B cell (primary cell): ENCODE measurements at regions not wholly inside any gene's neighbourhood (a gene's known extent, or its start where the extent isn't known, plus 50 kb on each side); places are given as distances from the start of the nearest gene placed in this dataset.

ENCODE experiments used
- ATAC-seq: fragments of 200-7000 bp; cut with Tn5 transposase; one replicate; pipeline ENCODE4 v1.10.0; 2021; ENCODE audit warnings: low read depth, mild to moderate bottlenecking, moderate number of reproducible peaks, moderate library complexity
- CTCF ChIA-PET: fragments of 350-600 bp; sonication (Branson Sonifier 250); formaldehyde crosslinking; loops from one replicate; lab custom pipeline; 2021; ENCODE audit warnings: antibody characterized with exemption, inconsistent platforms; lab: Charles Lee
- POLR2A ChIA-PET: fragments of 350-600 bp; sonication (Branson Sonifier 250); formaldehyde crosslinking; loops from one replicate; lab custom pipeline; 2021; ENCODE audit warnings: antibody characterized with exemption; lab: Charles Lee
- DNase-seq: peaks from one replicate; pipeline ENCODE4 v3.0.0; 2013
- H2AFZ ChIP-seq: 2 replicates; pipeline ENCODE4 v1.6.1; 2012; ENCODE audit warnings: mild to moderate bottlenecking, low read depth, low read length; ENCODE audit not compliant: insufficient read depth, poor library complexity, severe bottlenecking
- H3K27ac ChIP-seq, 2 donors: 1 replicate in 1 of 2; 2 replicates in 1 of 2; pipeline ENCODE4 v1.5.1; 2012 to 2013; ENCODE audit warnings: low read length in 2 of 2, mild to moderate bottlenecking in 2 of 2, moderate library complexity in 1 of 2
- H3K27me3 ChIP-seq, 4 experiments: fragments of 200-600 bp in 1 of 4; sonication (generic) in 1 of 4; replicated peaks in 1 of 4; 1 replicate in 2 of 4; 2 replicates in 2 of 4; pipeline versions ENCODE4 v1.6.1 to v1.7.0; 2013 to 2016; ENCODE audit warnings: low read length in 3 of 4, mild to moderate bottlenecking in 2 of 4, mixed read lengths in 1 of 4, moderate library complexity in 1 of 4; ENCODE audit not compliant: insufficient read depth in 4 of 4, control insufficient read depth in 3 of 4; ENCODE audit errors: control extremely low read depth in 1 of 4
- H3K36me3 ChIP-seq, 2 experiments: replicated peaks in 1 of 2; 1 replicate in 1 of 2; 2 replicates in 1 of 2; pipeline versions ENCODE4 v1.6.1 to v1.7.1; 2013; ENCODE audit warnings: low read length in 1 of 2; ENCODE audit not compliant: insufficient read depth in 2 of 2, control insufficient read depth in 1 of 2; ENCODE audit errors: control extremely low read depth in 1 of 2, extremely low read depth in 1 of 2
- H3K4me1 ChIP-seq, 2 donors: fragments of 200-600 bp in 1 of 2; sonication (generic) in 1 of 2; 1 replicate in 1 of 2; 2 replicates in 1 of 2; pipeline versions ENCODE4 v1.5.1 to v1.6.1; 2013 to 2017; ENCODE audit warnings: low read length in 2 of 2; ENCODE audit not compliant: control insufficient read depth in 2 of 2, insufficient read depth in 2 of 2
- H3K4me2 ChIP-seq: replicated peaks from 2 replicates; pipeline ENCODE3; 2012; ENCODE audit warnings: mild to moderate bottlenecking, low read depth, low read length; ENCODE audit not compliant: poor library complexity, severe bottlenecking
- H3K4me3 ChIP-seq, 5 experiments: fragments of 200-600 bp in 1 of 5; sonication (generic) in 1 of 5; 1 replicate in 3 of 5; 2 replicates in 2 of 5; pipeline versions ENCODE4 v1.5.1 to v1.7.0; 2011 to 2016; ENCODE audit warnings: low read length in 4 of 5, mild to moderate bottlenecking in 4 of 5, low read depth in 2 of 5, control low read depth in 1 of 5, moderate library complexity in 1 of 5; ENCODE audit not compliant: insufficient read depth in 1 of 5; ENCODE audit errors: control extremely low read depth in 1 of 5, extremely low read depth in 1 of 5
- H3K79me2 ChIP-seq: fragments of 200-600 bp; sonication (generic); one replicate; pipeline ENCODE4 v1.6.0; 2016; ENCODE audit warnings: low read length; ENCODE audit not compliant: control insufficient read depth, insufficient read depth
- H3K9ac ChIP-seq: fragments of 200-600 bp; sonication (generic); 2 replicates; pipeline ENCODE4 v1.6.1; 2017; ENCODE audit warnings: mild to moderate bottlenecking, low read length, moderate library complexity
- H3K9me3 ChIP-seq, 3 donors: one replicate each; pipeline versions ENCODE4 v1.6.1 to v1.7.1; 2013; ENCODE audit warnings: low read length in 2 of 3; ENCODE audit not compliant: control insufficient read depth in 2 of 3, insufficient read depth in 1 of 3; ENCODE audit errors: control extremely low read depth in 1 of 3
- H4K20me1 ChIP-seq: 2 replicates; pipeline ENCODE4 v1.6.0; 2012; ENCODE audit warnings: mild to moderate bottlenecking, low read length; ENCODE audit not compliant: insufficient read depth, control insufficient read depth, poor library complexity, severe bottlenecking
- H3K27ac Mint-ChIP-seq: one replicate; pipeline ENCODE4 v1.8.0; 2021; ENCODE audit warnings: mixed read lengths
- H3K27me3 Mint-ChIP-seq: one replicate; pipeline ENCODE4 v1.8.0; 2021; ENCODE audit warnings: mixed read lengths
- H3K4me1 Mint-ChIP-seq: one replicate; pipeline ENCODE4 v1.8.0; 2021; ENCODE audit warnings: mixed read lengths
- H3K4me3 Mint-ChIP-seq: one replicate; pipeline ENCODE4 v1.8.0; 2021; ENCODE audit warnings: mixed read lengths
- H3K9me3 Mint-ChIP-seq: one replicate; pipeline ENCODE4 v1.8.0; 2022; ENCODE audit warnings: mixed read lengths; ENCODE audit not compliant: insufficient read depth
- EZH2 ChIP-seq: IDR thresholded peaks from 2 replicates; pipeline ENCODE4 v1.6.1; 2012; ENCODE audit warnings: borderline replicate concordance, low read depth, mild to moderate bottlenecking, moderate library complexity, low read length; ENCODE audit not compliant: insufficient read depth, poor library complexity, severe bottlenecking
- WGBS: methylation state at CpG from one replicate; pipeline ENCODE4 v1.1.5; 2013; ENCODE audit warnings: missing lambda C conversion rate; ENCODE audit not compliant: insufficient coverage; 5-methylcytosine and 5-hydroxymethylcytosine counted together
- intact Hi-C: fragments of 100-400 bp; cut with micrococcal nuclease; formaldehyde crosslinking; loops from one replicate; pipeline ENCODE4 v1.10.0; 2022
- TF ChIP-seq, protein P1 (sequence below): fragments of 200-600 bp; IDR thresholded peaks from one replicate; pipeline ENCODE4 v1.8.0; 2022; ENCODE audit warnings: antibody characterized with exemption, mild to moderate bottlenecking

- no peak for ATAC-seq
- POLR2A ChIA-PET: no interaction called here
- no peaks in the 10 kb centered on the region for H3K27me3 ChIP-seq
- Mint-ChIP-seq H3K27ac (no peak overlapping the region), H3K4me1 (peaks cover 12% of the 10 kb centered on the region), H3K4me3 (no peak overlapping the region), H3K9me3 (no peaks in the 10 kb centered on the region), H3K27me3 (no peaks in the 10 kb centered on the region)
- no peaks in the 10 kb centered on the region for H4K20me1 ChIP-seq
- H3K9me3 ChIP-seq: no peaks in the 10 kb centered on the region
- intact Hi-C loops: no loop called here
- H3K27ac ChIP-seq: no peak overlapping the region
- peaks cover 7 to 13% of the 10 kb centered on the region in 2 donors for H3K4me1 ChIP-seq
- CTCF ChIA-PET: no interaction called here
- no peaks in the 10 kb centered on the region for H3K79me2 ChIP-seq
- no peaks in the 10 kb centered on the region for H3K36me3 ChIP-seq
- DNase-seq: no peak
- H3K4me3 ChIP-seq: no peak overlapping the region
- no peak overlapping the region for H3K9ac ChIP-seq
- no peak overlapping the region for H2AFZ ChIP-seq
- TF ChIP-seq, protein P1, sequence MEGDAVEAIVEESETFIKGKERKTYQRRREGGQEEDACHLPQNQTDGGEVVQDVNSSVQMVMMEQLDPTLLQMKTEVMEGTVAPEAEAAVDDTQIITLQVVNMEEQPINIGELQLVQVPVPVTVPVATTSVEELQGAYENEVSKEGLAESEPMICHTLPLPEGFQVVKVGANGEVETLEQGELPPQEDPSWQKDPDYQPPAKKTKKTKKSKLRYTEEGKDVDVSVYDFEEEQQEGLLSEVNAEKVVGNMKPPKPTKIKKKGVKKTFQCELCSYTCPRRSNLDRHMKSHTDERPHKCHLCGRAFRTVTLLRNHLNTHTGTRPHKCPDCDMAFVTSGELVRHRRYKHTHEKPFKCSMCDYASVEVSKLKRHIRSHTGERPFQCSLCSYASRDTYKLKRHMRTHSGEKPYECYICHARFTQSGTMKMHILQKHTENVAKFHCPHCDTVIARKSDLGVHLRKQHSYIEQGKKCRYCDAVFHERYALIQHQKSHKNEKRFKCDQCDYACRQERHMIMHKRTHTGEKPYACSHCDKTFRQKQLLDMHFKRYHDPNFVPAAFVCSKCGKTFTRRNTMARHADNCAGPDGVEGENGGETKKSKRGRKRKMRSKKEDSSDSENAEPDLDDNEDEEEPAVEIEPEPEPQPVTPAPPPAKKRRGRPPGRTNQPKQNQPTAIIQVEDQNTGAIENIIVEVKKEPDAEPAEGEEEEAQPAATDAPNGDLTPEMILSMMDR: no peak
- no peak for TF ChIP-seq EZH2
- no peak overlapping the region for H3K4me2 ChIP-seq
- no CpG with 5 or more reads among the region's 4 CpGs for WGBS
These were observed 72.4 kb upstream of the MEF2C start for GRCh38 chr5:88955403-88955802.

DNA sequence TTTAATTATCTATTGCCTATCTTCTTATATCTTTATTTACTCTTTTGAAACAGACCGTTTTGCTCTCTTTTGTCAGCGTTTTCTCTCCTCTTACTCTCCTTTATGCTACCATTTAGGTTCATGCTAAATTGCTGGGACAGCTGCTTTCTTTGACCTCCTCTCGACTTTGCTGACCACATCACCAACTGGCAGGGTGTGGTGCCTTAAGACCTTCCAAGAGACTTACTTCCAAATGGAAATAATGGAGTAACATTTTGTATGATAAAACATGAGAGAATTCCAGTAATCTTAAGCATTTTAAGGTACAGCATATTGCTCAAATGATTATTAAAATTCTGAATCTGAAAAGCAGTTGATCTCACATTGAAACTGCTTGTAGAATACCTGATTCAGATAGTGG lies 71.5 kb upstream of the MEF2C start:
- Mint-ChIP-seq H3K27ac (no peak overlapping the region), H3K27me3 (no peaks in the 10 kb centered on the region), H3K4me3 (no peak overlapping the region), H3K9me3 (no peaks in the 10 kb centered on the region), H3K4me1 (peaks cover 12% of the 10 kb centered on the region)
- CTCF ChIA-PET: no interaction called here
- Histone ChIP-seq H3K4me3 (no peak overlapping the region), H3K9ac (no peak overlapping the region), H3K27ac (no peak overlapping the region), H3K36me3 (no peaks in the 10 kb centered on the region), H3K4me1 (peaks cover 7 to 13% of the 10 kb centered on the region in 2 donors), H3K79me2 (no peaks in the 10 kb centered on the region), H4K20me1 (no peaks in the 10 kb centered on the region), H2AFZ (no peak overlapping the region), H3K9me3 (no peaks in the 10 kb centered on the region), H3K4me2 (no peak overlapping the region), H3K27me3 (no peaks in the 10 kb centered on the region)
- no CpG with 5 or more reads among the region's 3 CpGs for WGBS
- POLR2A ChIA-PET: no interaction called here
- no peak for TF ChIP-seq EZH2
- TF ChIP-seq, protein P1: no peak
- no peak for ATAC-seq
- DNase-seq: no peak
- intact Hi-C loops: no loop called here
